Stimulated activated naive CD8-positive, alpha-beta T cell treated with anti-CD3 and anti-CD28 coated beads, Interleukin-15, amount 100 ng/mL, for 72 hours (primary cell): ENCODE measurements at regions not wholly inside any gene's neighbourhood (a gene's known extent, or its start where the extent isn't known, plus 50 kb on each side); places are given as distances from the start of the nearest gene placed in this dataset.

Source experiments
- ATAC-seq: fragments of 150-1000 bp; cut with Tn5 transposase; 2 replicates; pipeline ENCODE4 v1.10.0; 2021; ENCODE audit warnings: mild to moderate bottlenecking, moderate library complexity
- DNase-seq, 2 donors: peaks; one replicate each; pipeline ENCODE4 v3.0.0; 2021 to 2022
- H3K27ac Mint-ChIP-seq, 2 donors: one replicate each; pipeline ENCODE4 v1.8.0; 2022; ENCODE audit warnings: mild to moderate bottlenecking in 2 of 2, mixed read lengths in 2 of 2, moderate library complexity in 2 of 2
- H3K27me3 Mint-ChIP-seq: one replicate; pipeline ENCODE4 v1.8.0; 2022; ENCODE audit warnings: mixed read lengths
- H3K4me1 Mint-ChIP-seq: one replicate; pipeline ENCODE4 v1.8.0; 2022; ENCODE audit warnings: mild to moderate bottlenecking, mixed read lengths
- H3K4me3 Mint-ChIP-seq, 2 donors: one replicate each; pipeline ENCODE4 v1.8.0; 2022; ENCODE audit warnings: mild to moderate bottlenecking in 2 of 2, mixed read lengths in 2 of 2, moderate library complexity in 1 of 2
- H3K9me3 Mint-ChIP-seq, 2 donors: one replicate each; pipeline ENCODE4 v1.8.0; 2022; ENCODE audit warnings: mixed read lengths in 2 of 2

GRCh38 chr2:158049129-158049855, 52.4 kb upstream of the UPP2 start:
- Mint-ChIP-seq H3K27ac (peak overlapping the region in 1 of 2 donors; percentile 22), H3K27me3 (peaks cover 10% of the 10 kb centered on the region), H3K4me1 (no peaks in the 10 kb centered on the region), H3K4me3 (no peak overlapping the region), H3K9me3 (no peaks in the 10 kb centered on the region)
- ATAC-seq: no peak
- no peak for DNase-seq

GRCh38 chr2:158048327-158048726, 53.3 kb upstream of the UPP2 start:
- no peaks in the 10 kb centered on the region for H3K9me3 Mint-ChIP-seq
- no peak overlapping the region for H3K27ac Mint-ChIP-seq
- DNase-seq (no peak), ATAC-seq (no peak)
- peaks cover 10% of the 10 kb centered on the region for H3K27me3 Mint-ChIP-seq
- H3K4me1 Mint-ChIP-seq: no peaks in the 10 kb centered on the region
- H3K4me3 Mint-ChIP-seq: no peak overlapping the region

GRCh38 chr2:158047156-158047611, 54.5 kb upstream of the UPP2 start:
- Mint-ChIP-seq H3K27ac (no peak overlapping the region), H3K4me3 (no peak overlapping the region), H3K27me3 (peaks cover 10% of the 10 kb centered on the region), H3K9me3 (no peaks in the 10 kb centered on the region), H3K4me1 (peaks cover 11% of the 10 kb centered on the region)
- ATAC-seq (no peak), DNase-seq (no peak)

GRCh38 chr2:158046121-158046880, 55.4 kb upstream of the UPP2 start:
- ATAC-seq: no peak
- peaks cover 10% of the 10 kb centered on the region for H3K27me3 Mint-ChIP-seq

GRCh38 chr2:158045362-158045761, 56.3 kb upstream of the UPP2 start:
- H3K27ac Mint-ChIP-seq: no peak overlapping the region
- peaks cover 12% of the 10 kb centered on the region for H3K4me1 Mint-ChIP-seq
- ATAC-seq: no peak
- H3K27me3 Mint-ChIP-seq: peaks cover 10% of the 10 kb centered on the region
- no peak overlapping the region for H3K4me3 Mint-ChIP-seq
- no peaks in the 10 kb centered on the region for H3K9me3 Mint-ChIP-seq
- DNase-seq: no peak

More at GRCh38 chr2:158046121-158046880, 55.4 kb upstream of the UPP2 start:
- H3K4me3 Mint-ChIP-seq: no peak overlapping the region
- DNase-seq: no peak
- H3K27ac Mint-ChIP-seq: no peak overlapping the region
- peaks cover 12% of the 10 kb centered on the region for H3K4me1 Mint-ChIP-seq
- no peaks in the 10 kb centered on the region for H3K9me3 Mint-ChIP-seq

GRCh38 chr2:158043181-158043948, 58.3 kb upstream of the UPP2 start:
- peaks cover 12% of the 10 kb centered on the region for H3K4me1 Mint-ChIP-seq
- ATAC-seq (no peak), DNase-seq (no peak)
- no peak overlapping the region for H3K27ac Mint-ChIP-seq
- no peaks in the 10 kb centered on the region for H3K9me3 Mint-ChIP-seq
- no peak overlapping the region for H3K4me3 Mint-ChIP-seq
- H3K27me3 Mint-ChIP-seq: peaks cover 10% of the 10 kb centered on the region

GRCh38 chr2:158042666-158043065, 59.0 kb upstream of the UPP2 start:
- ATAC-seq (no peak), DNase-seq (no peak)
- Mint-ChIP-seq H3K27ac (no peak overlapping the region), H3K4me3 (no peak overlapping the region), H3K4me1 (peaks cover 12% of the 10 kb centered on the region), H3K9me3 (no peaks in the 10 kb centered on the region), H3K27me3 (peaks cover 10% of the 10 kb centered on the region)

- no peak for DNase-seq
- ATAC-seq: no peak
- no peaks in the 10 kb centered on the region for H3K9me3 Mint-ChIP-seq
- peak overlapping the region in 1 of 2 donors; percentile 38 for H3K27ac Mint-ChIP-seq
- H3K27me3 Mint-ChIP-seq: peaks cover 10% of the 10 kb centered on the region
- peaks cover 12% of the 10 kb centered on the region for H3K4me1 Mint-ChIP-seq
- no peak overlapping the region for H3K4me3 Mint-ChIP-seq
Measured at GRCh38 chr2:158042245-158042644, 59.4 kb upstream of the UPP2 start.

GRCh38 chr2:158041400-158041799, 60.3 kb upstream of the UPP2 start:
- Mint-ChIP-seq H3K27ac (no peak overlapping the region), H3K27me3 (peaks cover 10% of the 10 kb centered on the region), H3K4me1 (peaks cover 12% of the 10 kb centered on the region), H3K4me3 (no peak overlapping the region), H3K9me3 (no peaks in the 10 kb centered on the region)
- no peak for ATAC-seq
- no peak for DNase-seq

- peaks cover 12% of the 10 kb centered on the region for H3K4me1 Mint-ChIP-seq
- H3K9me3 Mint-ChIP-seq: no peaks in the 10 kb centered on the region
- peaks cover 8% of the 10 kb centered on the region for H3K27me3 Mint-ChIP-seq
- no peak for DNase-seq
- ATAC-seq: no peak
- no peak overlapping the region for H3K4me3 Mint-ChIP-seq
- no peak overlapping the region for H3K27ac Mint-ChIP-seq
Measured at GRCh38 chr2:158038901-158039300, 62.8 kb upstream of the UPP2 start.

- H3K4me3 Mint-ChIP-seq: no peak overlapping the region
- no peaks in the 10 kb centered on the region for H3K4me1 Mint-ChIP-seq
- H3K9me3 Mint-ChIP-seq: no peaks in the 10 kb centered on the region
- H3K27ac Mint-ChIP-seq: no peak overlapping the region
- DNase-seq: no peak
- ATAC-seq: peak; percentile 69
- H3K27me3 Mint-ChIP-seq: peaks cover 24% of the 10 kb centered on the region
Measured at GRCh38 chr2:158034198-158034866, 67.3 kb upstream of the UPP2 start.

- Mint-ChIP-seq H3K27ac (no peak overlapping the region), H3K27me3 (peaks cover 24% of the 10 kb centered on the region), H3K9me3 (no peaks in the 10 kb centered on the region), H3K4me1 (no peaks in the 10 kb centered on the region), H3K4me3 (no peak overlapping the region)
- DNase-seq (no peak), ATAC-seq (no peak)
Measured at GRCh38 chr2:158031371-158031770, 70.3 kb upstream of the UPP2 start.

- Mint-ChIP-seq H3K27ac (no peak overlapping the region), H3K4me1 (peaks cover 5% of the 10 kb centered on the region), H3K4me3 (no peak overlapping the region), H3K27me3 (no peaks in the 10 kb centered on the region), H3K9me3 (no peaks in the 10 kb centered on the region)
- no peak for DNase-seq
- no peak for ATAC-seq
Measured at GRCh38 chr2:158025255-158025996, 76.2 kb upstream of the UPP2 start.

GRCh38 chr2:158024288-158024898, 77.3 kb upstream of the UPP2 start:
- peaks cover 5% of the 10 kb centered on the region for H3K4me1 Mint-ChIP-seq
- DNase-seq (peak; percentile 36 to 48), ATAC-seq (no peak)
- H3K9me3 Mint-ChIP-seq: no peaks in the 10 kb centered on the region
- no peak overlapping the region for H3K27ac Mint-ChIP-seq
- no peak overlapping the region for H3K4me3 Mint-ChIP-seq
- H3K27me3 Mint-ChIP-seq: no peaks in the 10 kb centered on the region
